Mammary epithelial cell (primary cell): ENCODE measurements at regions not wholly inside any gene's neighbourhood (a gene's known extent, or its start where the extent isn't known, plus 50 kb on each side); places are given as distances from the start of the nearest gene placed in this dataset.

Experiments
- CTCF ChIP-seq, 2 donors: IDR thresholded peaks in 1 of 2; conservative IDR thresholded peaks in 1 of 2; 2 replicates each; pipeline ENCODE4 v1.5.1; 2011 to 2012; ENCODE audit warnings: inconsistent platforms in 2 of 2, low read length in 2 of 2, mild to moderate bottlenecking in 2 of 2, control low read depth in 1 of 2, low read depth in 1 of 2; ENCODE audit not compliant: insufficient read depth in 1 of 2; ENCODE audit errors: extremely low read depth in 1 of 2
- EZH2 ChIP-seq: IDR thresholded peaks from 2 replicates; pipeline ENCODE4 v1.6.1; 2012; ENCODE audit warnings: low read length, inconsistent platforms, borderline replicate concordance

GRCh38 chr10:22784668-22785067, 70.3 kb upstream of the PIP4K2A start:
- TF ChIP-seq CTCF (conservative IDR thresholded peaks at IDR 0.05 in 1 of 2, IDR thresholded peaks at IDR 0.05 in 1 of 2; ENCODE audit: extremely low read depth in 1 of 2, insufficient read depth in 1 of 2, low read depth in 1 of 2, low read length in 2 of 2) (no peak), EZH2 (no peak)
